Activated CD4-positive, alpha-beta T cell treated with anti-CD3 and anti-CD28 coated beads for 36 hours (primary cell): ENCODE measurements at regions not wholly inside any gene's neighbourhood (a gene's known extent, or its start where the extent isn't known, plus 50 kb on each side); places are given as distances from the start of the nearest gene placed in this dataset.
"Not testable (repeated sequence)": the region's sequence is repeated elsewhere in the genome, so short reads cannot be mapped to it uniquely, and the experiment has no call there.

ENCODE experiments used
- ATAC-seq: fragments of 200-7000 bp; cut with Tn5 transposase; one replicate; pipeline ENCODE4 v1.10.0; 2021; ENCODE audit warnings: mild to moderate bottlenecking, moderate library complexity
- CTCF ChIA-PET: fragments of 350-600 bp; sonication (Branson Sonifier 250); formaldehyde crosslinking; loops from one replicate; lab custom pipeline; 2021; ENCODE audit warnings: antibody characterized with exemption; lab: Charles Lee
- POLR2A ChIA-PET: fragments of 350-600 bp; sonication (Branson Sonifier 250); formaldehyde crosslinking; loops from one replicate; lab custom pipeline; 2021; ENCODE audit warnings: antibody characterized with exemption, inconsistent platforms; lab: Charles Lee
- DNase-seq: peaks from one replicate; pipeline ENCODE4 v3.0.0-alpha.2; 2020
- H3K27ac Mint-ChIP-seq: one replicate; pipeline ENCODE4 v1.8.0; 2021; ENCODE audit warnings: mixed read lengths
- H3K27me3 Mint-ChIP-seq: one replicate; pipeline ENCODE4 v1.8.0; 2021; ENCODE audit warnings: mixed read lengths
- H3K36me3 Mint-ChIP-seq: one replicate; pipeline ENCODE4 v1.8.0; 2021; ENCODE audit warnings: low read depth, mixed read lengths
- H3K4me1 Mint-ChIP-seq: one replicate; pipeline ENCODE4 v1.8.0; 2021; ENCODE audit warnings: mixed read lengths
- H3K4me3 Mint-ChIP-seq: one replicate; pipeline ENCODE4 v1.8.0; 2021; ENCODE audit warnings: mild to moderate bottlenecking, moderate library complexity, mixed read lengths
- H3K9me3 Mint-ChIP-seq: one replicate; pipeline ENCODE4 v1.8.0; 2021; ENCODE audit warnings: low read depth, mixed read lengths
- intact Hi-C, 2 experiments: fragments of 100-400 bp; cut with DNase I in 1 of 2; cut with micrococcal nuclease in 1 of 2; formaldehyde crosslinking; loops; one replicate each; pipeline versions ENCODE4 v1.14.2 to v1.15.1; 2022 to 2024; cut with DNase I, micrococcal nuclease

DNA sequence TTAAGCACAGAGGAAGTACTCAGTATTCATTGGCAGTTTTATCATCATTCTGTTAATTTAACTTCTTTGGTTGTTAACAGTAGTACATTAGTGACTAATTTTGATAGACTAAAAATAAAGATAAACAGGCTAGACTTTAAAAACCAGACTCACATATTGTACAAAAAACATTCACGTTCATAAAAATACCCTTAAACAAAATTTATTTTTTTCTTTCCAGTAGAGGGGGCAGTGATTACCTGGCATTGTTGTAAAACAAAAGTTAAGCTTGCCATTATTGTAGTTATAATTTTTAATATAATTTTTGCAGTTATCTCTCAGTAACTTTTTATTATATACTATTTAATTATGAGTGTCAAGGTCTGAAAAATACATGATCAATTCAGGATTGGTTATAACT lies 92.0 kb downstream of the MRPL57 start:
- CTCF ChIA-PET, result interaction anchor here (0.8 kb wide), 1 partner anchor 209 kb away, joined by 3 read pairs; no protein-coding TSS in a partner anchor
- not testable (repeated sequence) for H3K4me1 Mint-ChIP-seq, H3K36me3 Mint-ChIP-seq

DNA sequence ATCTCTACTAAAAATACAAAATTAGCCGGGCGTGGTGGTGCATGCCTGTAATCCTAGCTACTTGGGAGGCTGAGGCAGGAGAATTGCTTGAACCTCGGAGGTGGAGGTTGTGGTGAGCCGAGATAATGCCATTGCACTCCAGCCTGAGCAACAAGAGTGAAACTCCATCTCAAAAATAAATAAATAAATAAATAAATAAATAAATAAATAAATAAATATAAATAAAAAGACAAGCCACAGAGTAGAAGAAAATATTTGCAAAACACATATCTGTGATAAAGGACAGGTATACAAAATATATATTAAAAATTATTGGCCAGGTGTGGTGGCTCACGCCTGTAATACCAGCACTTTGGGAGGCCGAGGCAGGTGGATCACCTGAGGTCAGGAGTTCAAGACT lies 96.0 kb downstream of the MRPL57 start:
- H3K4me3 Mint-ChIP-seq, H3K27me3 Mint-ChIP-seq, DNase-seq, ATAC-seq, H3K9me3 Mint-ChIP-seq, H3K36me3 Mint-ChIP-seq, H3K4me1 Mint-ChIP-seq, H3K27ac Mint-ChIP-seq, POLR2A ChIA-PET, intact Hi-C loops: not testable (repeated sequence)
- CTCF ChIA-PET, result interaction anchor here (0.9 to 1.2 kb wide), 2 partner anchors 9 to 10 kb away, joined by 3 read pairs; no protein-coding TSS in a partner anchor

More for the DNA sequence above, 92.0 kb downstream of the MRPL57 start:
- H3K27ac Mint-ChIP-seq, ATAC-seq, intact Hi-C loops, POLR2A ChIA-PET, H3K27me3 Mint-ChIP-seq, H3K4me3 Mint-ChIP-seq, DNase-seq, H3K9me3 Mint-ChIP-seq: not testable (repeated sequence)

DNA sequence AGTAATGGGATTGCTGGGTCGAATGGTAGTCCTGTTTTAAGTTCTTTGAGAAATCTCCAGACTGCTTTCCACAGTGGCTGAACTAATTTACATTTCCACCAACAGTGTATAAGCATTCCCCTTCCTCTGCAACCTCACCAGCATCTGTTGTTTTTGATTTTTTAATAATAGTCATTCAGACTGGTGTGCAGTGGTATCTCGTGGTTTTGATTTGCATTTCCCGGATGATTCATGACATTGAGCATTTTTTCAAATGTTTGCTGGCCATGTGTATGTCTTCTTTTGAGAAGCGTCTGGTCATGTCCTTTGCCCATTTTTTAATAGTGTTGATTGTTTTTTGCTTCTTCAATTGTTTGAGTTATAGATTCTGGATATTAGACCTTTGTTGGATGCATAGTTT lies 98.0 kb downstream of the MRPL57 start:
- CTCF ChIA-PET, result interaction anchor here (0.6 kb wide), 1 partner anchor 401 kb away, joined by 3 read pairs; no protein-coding TSS in a partner anchor
- POLR2A ChIA-PET, H3K27ac Mint-ChIP-seq, H3K27me3 Mint-ChIP-seq, H3K4me1 Mint-ChIP-seq, H3K36me3 Mint-ChIP-seq, H3K9me3 Mint-ChIP-seq, H3K4me3 Mint-ChIP-seq, DNase-seq, ATAC-seq, intact Hi-C loops: not testable (repeated sequence)

DNA sequence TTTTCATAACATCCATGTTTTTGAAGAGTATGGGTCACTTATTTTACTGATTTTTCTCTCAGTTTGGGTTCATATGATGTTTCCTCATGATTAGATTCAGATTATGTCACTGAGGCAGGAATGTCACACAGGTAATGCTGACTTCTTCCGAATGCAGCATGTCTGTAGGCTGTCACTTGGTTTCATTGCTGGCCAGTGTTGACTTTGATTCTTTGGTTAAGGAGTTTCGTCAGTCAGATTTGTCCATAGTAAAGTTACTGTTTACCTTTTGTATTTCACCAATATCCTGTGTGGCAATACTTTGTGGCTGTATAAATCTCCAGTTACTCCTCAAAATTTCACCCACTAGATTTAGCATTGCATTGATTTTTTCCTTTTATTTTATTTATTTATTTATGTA lies 105.6 kb downstream of the MRPL57 start:
- POLR2A ChIA-PET, result no interaction called here
- ATAC-seq (no peak), DNase-seq (no peak)
- intact Hi-C loops, result no loop called here
- Mint-ChIP-seq H3K27ac (no peak overlapping the region), H3K4me1 (no peaks in the 10 kb centered on the region), H3K4me3 (no peak overlapping the region), H3K36me3 (no peaks in the 10 kb centered on the region), H3K27me3 (peaks cover 8% of the 10 kb centered on the region), H3K9me3 (no peaks in the 10 kb centered on the region)
- CTCF ChIA-PET, result interaction anchor here (0.8 to 1.4 kb wide), 2 partner anchors 10 to 195 kb away, joined by 3 read pairs; no protein-coding TSS in a partner anchor

GRCh38 chr13:21287331-21287907 lies 111.0 kb downstream of the MRPL57 start:
- ChIA-PET POLR2A (no interaction called here), CTCF (interaction anchor here (1.7 kb wide), 1 partner anchor 10 kb away, joined by 5 read pairs; no protein-coding TSS in a partner anchor)
- intact Hi-C loops, result no loop called here
- H3K4me3 Mint-ChIP-seq, result no peak overlapping the region
- peaks cover 3% of the 10 kb centered on the region for H3K9me3 Mint-ChIP-seq
- H3K27ac Mint-ChIP-seq, result no peak overlapping the region
- ATAC-seq (no peak), DNase-seq (no peak)
- H3K27me3 Mint-ChIP-seq, result peaks cover 8% of the 10 kb centered on the region
- no peaks in the 10 kb centered on the region for H3K36me3 Mint-ChIP-seq
- no peaks in the 10 kb centered on the region for H3K4me1 Mint-ChIP-seq

DNA sequence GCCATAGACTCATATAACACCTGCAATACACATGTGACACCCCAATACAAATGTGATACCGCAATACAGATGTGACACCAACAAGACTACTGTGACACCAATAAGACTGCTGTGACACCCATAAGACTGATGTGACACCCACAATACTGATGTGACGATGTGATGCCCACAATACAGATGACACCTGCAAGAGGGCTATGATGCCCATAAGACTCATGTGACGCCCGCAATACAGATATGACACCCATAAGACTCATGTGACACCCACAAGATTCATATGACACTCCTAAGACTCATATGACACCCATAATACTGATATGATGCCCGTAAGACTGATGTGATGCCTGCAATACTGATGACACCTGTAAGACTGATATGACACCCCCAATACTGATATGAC lies 113.0 kb downstream of the MRPL57 start:
- no peaks in the 10 kb centered on the region for H3K4me1 Mint-ChIP-seq

GRCh38 chr13:21290442-21291002 lies 114.1 kb downstream of the MRPL57 start:
- intact Hi-C loops, H3K4me3 Mint-ChIP-seq, H3K4me1 Mint-ChIP-seq, H3K27me3 Mint-ChIP-seq, H3K9me3 Mint-ChIP-seq, H3K36me3 Mint-ChIP-seq: not testable (repeated sequence)
- ATAC-seq, result peak; percentile 73
- ChIA-PET POLR2A (interaction anchor here (0.7 kb wide), 1 partner anchor 136 kb away, joined by 3 read pairs; no protein-coding TSS in a partner anchor), CTCF (interaction anchor here (1.2 kb wide), 1 partner anchor 16 kb away, joined by 3 read pairs; no protein-coding TSS in a partner anchor)
- peak; percentile 16 for DNase-seq
- H3K27ac Mint-ChIP-seq, result peak overlapping the region; percentile 68

More for the DNA sequence above, 113.0 kb downstream of the MRPL57 start:
- ATAC-seq (peak; percentile 26), DNase-seq (no peak)
- no peaks in the 10 kb centered on the region for H3K36me3 Mint-ChIP-seq
- POLR2A ChIA-PET, result no interaction called here
- CTCF ChIA-PET, result no interaction called here
- intact Hi-C loops, result no loop called here
- H3K9me3 Mint-ChIP-seq, result peaks cover 3% of the 10 kb centered on the region
- H3K4me3 Mint-ChIP-seq, result no peak overlapping the region
- H3K27ac Mint-ChIP-seq, result no peak overlapping the region
- H3K27me3 Mint-ChIP-seq, result peaks cover 2% of the 10 kb centered on the region

- DNase-seq (no peak), ATAC-seq (no peak)
- POLR2A ChIA-PET, result no interaction called here
- Mint-ChIP-seq H3K4me3 (no peak overlapping the region), H3K36me3 (no peaks in the 10 kb centered on the region), H3K27ac (no peak overlapping the region), H3K4me1 (peaks cover under 1% of the 10 kb centered on the region), H3K9me3 (peaks cover 3% of the 10 kb centered on the region), H3K27me3 (no peaks in the 10 kb centered on the region)
- intact Hi-C loops, result no loop called here
- CTCF ChIA-PET, result interaction anchor here (3.0 kb wide), 1 partner anchor 185 kb away, joined by 8 read pairs; no protein-coding TSS in a partner anchor
These were observed 115.4 kb downstream of the MRPL57 start for GRCh38 chr13:21291840-21292239.

DNA sequence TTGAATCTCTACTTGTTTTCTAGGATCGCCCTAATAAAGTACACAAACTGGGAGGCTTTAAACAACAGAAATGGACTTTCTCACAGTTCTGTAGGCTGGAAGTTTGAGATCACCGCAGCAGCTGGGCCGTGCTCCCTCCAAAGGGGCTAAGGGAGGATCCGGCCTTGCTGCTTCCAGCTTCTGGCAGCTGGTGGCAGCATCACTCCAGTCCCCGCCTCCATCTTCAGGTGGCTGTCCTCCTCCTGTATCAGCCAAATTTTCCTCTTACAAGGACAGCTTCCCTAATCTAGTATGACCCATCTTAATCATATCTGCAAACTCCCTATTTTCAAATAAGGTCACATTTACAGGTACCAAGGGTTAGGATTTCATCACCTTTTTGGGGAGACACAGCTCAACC lies 120.5 kb downstream of the MRPL57 start:
- Mint-ChIP-seq H3K4me3 (peak overlapping the region; percentile 84), H3K4me1 (peaks cover 21% of the 10 kb centered on the region), H3K27ac (peak overlapping the region; percentile 82)
- CTCF ChIA-PET, result interaction anchor here (0.6 to 5.2 kb wide), 20 partner anchors 9 to 531 kb away, joined by 3 to 90 read pairs (median 4); partner anchors contain the start of genes MRPL57, SKA3 and ZDHHC20
- intact Hi-C loops, result loop anchor here (1.0 to 5.0 kb wide), 5 partner anchors 182 to 525 kb away; partner anchors contain the start of genes FGF9 (in 2 of the 2), EEF1AKMT1 (in 1 of the 2) and MICU2 (in 1 of the 2)
- DNase-seq, result peak; percentile 70
- peak; percentile 61 for ATAC-seq
- not testable (repeated sequence) for H3K36me3 Mint-ChIP-seq, H3K9me3 Mint-ChIP-seq, H3K27me3 Mint-ChIP-seq
- POLR2A ChIA-PET, result interaction anchor here (0.6 kb wide), 1 partner anchor 1498 kb away, joined by 3 read pairs; no protein-coding TSS in a partner anchor

GRCh38 chr13:21297447-21297846 lies 121.0 kb downstream of the MRPL57 start:
- ATAC-seq (peak; percentile 20), DNase-seq (no peak)
- peak overlapping the region; percentile 84 for H3K4me3 Mint-ChIP-seq
- ChIA-PET CTCF (interaction anchor here (0.6 to 5.2 kb wide), 21 partner anchors 9 to 531 kb away, joined by 3 to 90 read pairs (median 4); partner anchors contain the start of genes MICU2, MRPL57, SKA3 and ZDHHC20), POLR2A (interaction anchor here (0.6 kb wide), 1 partner anchor 1498 kb away, joined by 3 read pairs; no protein-coding TSS in a partner anchor)
- no peaks in the 10 kb centered on the region for H3K9me3 Mint-ChIP-seq
- no peaks in the 10 kb centered on the region for H3K27me3 Mint-ChIP-seq
- peak overlapping the region; percentile 82 for H3K27ac Mint-ChIP-seq
- H3K4me1 Mint-ChIP-seq, result peaks cover 23% of the 10 kb centered on the region
- intact Hi-C loops, result loop anchor here (1.0 to 5.0 kb wide), 5 partner anchors 182 to 525 kb away; partner anchors contain the start of genes FGF9 (in 2 of the 2), EEF1AKMT1 (in 1 of the 2) and MICU2 (in 1 of the 2)
- peaks cover under 1% of the 10 kb centered on the region for H3K36me3 Mint-ChIP-seq
